ENCODE measurements at regions not wholly inside any gene's neighbourhood (a gene's known extent, or its start where the extent isn't known, plus 50 kb on each side); places are given as distances from the start of the nearest gene placed in this dataset.

GRCh38 chr12:88953029-88953586, 372.8 kb upstream of the KITLG start:
- no peak for TF ChIP-seq CTCF (conservative IDR thresholded peaks at IDR 0.05)
- H3K9me3 Mint-ChIP-seq, result no peaks in the 10 kb centered on the region
- no peak for DNase-seq (ENCODE audit: extremely low spot score, unreplicated experiment)

GRCh38 chr12:88952562-88952942, 372.3 kb upstream of the KITLG start:
- DNase-seq (ENCODE audit: extremely low spot score, unreplicated experiment), result no peak
- peaks cover 4% of the 10 kb centered on the region for H3K9me3 Mint-ChIP-seq
- no peak overlapping the region for H3K27ac Mint-ChIP-seq
- no peak for TF ChIP-seq CTCF (conservative IDR thresholded peaks at IDR 0.05)
- H3K36me3 Mint-ChIP-seq, result no peaks in the 10 kb centered on the region
- H3K27me3 Mint-ChIP-seq, result no peaks in the 10 kb centered on the region
- H3K4me1 Mint-ChIP-seq (ENCODE audit: unreplicated experiment), result peaks cover 8% of the 10 kb centered on the region
- H3K4me3 Mint-ChIP-seq, result no peak overlapping the region

More at GRCh38 chr12:88953029-88953586, 372.8 kb upstream of the KITLG start:
- Mint-ChIP-seq H3K4me3 (no peak overlapping the region), H3K4me1 (ENCODE audit: unreplicated experiment) (peaks cover 10% of the 10 kb centered on the region), H3K27me3 (no peaks in the 10 kb centered on the region), H3K36me3 (no peaks in the 10 kb centered on the region), H3K27ac (no peak overlapping the region)

- no peaks in the 10 kb centered on the region for H3K36me3 Mint-ChIP-seq
- TF ChIP-seq CTCF (conservative IDR thresholded peaks at IDR 0.05), result no peak
- no peak overlapping the region for H3K27ac Mint-ChIP-seq
- H3K4me1 Mint-ChIP-seq (ENCODE audit: unreplicated experiment), result peaks cover 10% of the 10 kb centered on the region
- no peaks in the 10 kb centered on the region for H3K27me3 Mint-ChIP-seq
- H3K9me3 Mint-ChIP-seq, result peaks cover 5% of the 10 kb centered on the region
- no peak for DNase-seq (ENCODE audit: extremely low spot score, unreplicated experiment)
- no peak overlapping the region for H3K4me3 Mint-ChIP-seq
These were observed 371.7 kb upstream of the KITLG start for GRCh38 chr12:88951860-88952561.

- TF ChIP-seq CTCF (conservative IDR thresholded peaks at IDR 0.05), result no peak
- H3K27ac Mint-ChIP-seq, result no peak overlapping the region
- H3K4me1 Mint-ChIP-seq (ENCODE audit: unreplicated experiment), result peaks cover 18% of the 10 kb centered on the region
- peaks cover 5% of the 10 kb centered on the region for H3K9me3 Mint-ChIP-seq
- no peak overlapping the region for H3K4me3 Mint-ChIP-seq
- no peak for DNase-seq (ENCODE audit: extremely low spot score, unreplicated experiment)
- H3K27me3 Mint-ChIP-seq, result no peaks in the 10 kb centered on the region
- H3K36me3 Mint-ChIP-seq, result no peaks in the 10 kb centered on the region
These were observed 370.9 kb upstream of the KITLG start for GRCh38 chr12:88951177-88951576.

- TF ChIP-seq CTCF (conservative IDR thresholded peaks at IDR 0.05), result peak; percentile 43
- H3K4me1 Mint-ChIP-seq (ENCODE audit: unreplicated experiment), result peaks cover 19% of the 10 kb centered on the region
- DNase-seq (ENCODE audit: extremely low spot score, unreplicated experiment), result no peak
- H3K4me3 Mint-ChIP-seq, result no peak overlapping the region
- no peak overlapping the region for H3K27ac Mint-ChIP-seq
- H3K9me3 Mint-ChIP-seq, result peaks cover 18% of the 10 kb centered on the region
- no peaks in the 10 kb centered on the region for H3K36me3 Mint-ChIP-seq
- H3K27me3 Mint-ChIP-seq, result no peaks in the 10 kb centered on the region
These were observed 367.3 kb upstream of the KITLG start for GRCh38 chr12:88947486-88948043.
